Liver (tissue), 8 donors: ENCODE measurements at regions not wholly inside any gene's neighbourhood (a gene's known extent, or its start where the extent isn't known, plus 50 kb on each side); places are given as distances from the start of the nearest gene placed in this dataset.

ENCODE experiments used
- DNase-seq: peaks from one replicate; pipeline ENCODE4 v3.0.0-alpha.2; 2017; ENCODE audit warnings: low spot score
- H3K27ac ChIP-seq, 2 donors: one replicate each; pipeline ENCODE4 v1.7.0; 2013; ENCODE audit warnings: inconsistent platforms in 2 of 2, low read length in 2 of 2, control low read depth in 1 of 2, low read depth in 1 of 2, mild to moderate bottlenecking in 1 of 2
- H3K27me3 ChIP-seq, 4 donors: one replicate each; pipeline versions ENCODE4 v1.6.1 to v1.7.0; 2013; ENCODE audit warnings: low read length in 3 of 4, inconsistent platforms in 1 of 4, mild to moderate bottlenecking in 1 of 4, moderate library complexity in 1 of 4; ENCODE audit not compliant: control insufficient read depth in 4 of 4, insufficient read depth in 4 of 4
- H3K36me3 ChIP-seq, 4 donors: one replicate each; pipeline versions ENCODE4 v1.6.1 to v1.7.0; 2013; ENCODE audit warnings: low read length in 3 of 4, mild to moderate bottlenecking in 3 of 4, low read depth in 1 of 4, moderate library complexity in 1 of 4; ENCODE audit not compliant: control insufficient read depth in 4 of 4, insufficient read depth in 3 of 4
- H3K4me1 ChIP-seq, 4 donors: one replicate each; pipeline versions ENCODE4 v1.6.1 to v1.7.0; 2013; ENCODE audit warnings: low read length in 3 of 4, mild to moderate bottlenecking in 3 of 4, moderate library complexity in 1 of 4; ENCODE audit not compliant: control insufficient read depth in 4 of 4, insufficient read depth in 4 of 4
- H3K4me3 ChIP-seq, 3 donors: one replicate each; pipeline versions ENCODE4 v1.6.1 to v1.7.0; 2013; ENCODE audit warnings: low read length in 3 of 3, control low read depth in 1 of 3, low read depth in 1 of 3, mild to moderate bottlenecking in 1 of 3
- H3K9ac ChIP-seq, 2 donors: one replicate each; pipeline ENCODE4 v1.7.0; 2013; ENCODE audit warnings: low read length in 2 of 2, mild to moderate bottlenecking in 2 of 2, moderate library complexity in 2 of 2, control low read depth in 1 of 2, low read depth in 1 of 2
- H3K9me3 ChIP-seq, 4 donors: one replicate each; pipeline versions ENCODE4 v1.6.1 to v1.7.0; 2013; ENCODE audit warnings: low read length in 3 of 4; ENCODE audit not compliant: control insufficient read depth in 4 of 4
- ATF3 ChIP-seq: IDR thresholded peaks from 2 replicates; pipeline ENCODE4 v1.6.1; 2016; ENCODE audit warnings: antibody characterized with exemption
- EGR1 ChIP-seq, 2 donors: IDR thresholded peaks; 2 replicates each; pipeline ENCODE4 v1.6.1; 2016 to 2018; ENCODE audit warnings: antibody characterized with exemption in 2 of 2, low read depth in 2 of 2
- FOXA1 ChIP-seq: IDR thresholded peaks from 2 replicates; pipeline ENCODE4 v1.6.1; 2016; ENCODE audit warnings: antibody characterized with exemption
- FOXA2 ChIP-seq: IDR thresholded peaks from 2 replicates; pipeline ENCODE4 v1.6.1; 2016; ENCODE audit warnings: antibody characterized with exemption
- GABPA ChIP-seq, 2 donors: IDR thresholded peaks in 1 of 2; conservative IDR thresholded peaks in 1 of 2; 2 replicates each; pipeline ENCODE4 v1.6.1; 2016; ENCODE audit warnings: antibody characterized with exemption in 2 of 2, mild to moderate bottlenecking in 1 of 2, moderate library complexity in 1 of 2
- HNF4A ChIP-seq, 2 donors: conservative IDR thresholded peaks; 2 replicates each; pipeline ENCODE4 v1.6.1; 2016; ENCODE audit warnings: antibody characterized with exemption in 2 of 2, mild to moderate bottlenecking in 2 of 2
- HNF4G ChIP-seq: IDR thresholded peaks from 2 replicates; pipeline ENCODE4 v1.6.1; 2016; ENCODE audit warnings: antibody characterized with exemption
- JUND ChIP-seq, 2 donors: IDR thresholded peaks; 2 replicates each; pipeline ENCODE4 v1.6.1; 2016; ENCODE audit warnings: antibody characterized with exemption in 2 of 2
- NR2F2 ChIP-seq: IDR thresholded peaks from 2 replicates; pipeline ENCODE4 v1.6.1; 2016; ENCODE audit warnings: antibody characterized with exemption
- RAD21 ChIP-seq, 2 donors: IDR thresholded peaks; 2 replicates each; pipeline ENCODE4 v1.6.1; 2016; ENCODE audit warnings: antibody characterized with exemption in 2 of 2, mild to moderate bottlenecking in 2 of 2
- REST ChIP-seq: IDR thresholded peaks from 2 replicates; pipeline ENCODE4 v1.6.1; 2016; ENCODE audit warnings: antibody characterized with exemption, mild to moderate bottlenecking
- RXRA ChIP-seq, 2 donors: IDR thresholded peaks; 2 replicates each; pipeline ENCODE4 v1.6.1; 2017 to 2018; ENCODE audit warnings: antibody characterized with exemption in 2 of 2, mild to moderate bottlenecking in 1 of 2
- SP1 ChIP-seq: IDR thresholded peaks from 2 replicates; pipeline ENCODE4 v1.6.1; 2018; ENCODE audit warnings: antibody characterized with exemption, mild to moderate bottlenecking
- TAF1 ChIP-seq: conservative IDR thresholded peaks from 2 replicates; pipeline ENCODE4 v1.6.1; 2016; ENCODE audit warnings: antibody characterized with exemption, mild to moderate bottlenecking
- YY1 ChIP-seq: IDR thresholded peaks from 2 replicates; pipeline ENCODE4 v1.6.1; 2016; ENCODE audit warnings: antibody characterized with exemption, mild to moderate bottlenecking
- ZBTB33 ChIP-seq: IDR thresholded peaks from 2 replicates; pipeline ENCODE4 v1.6.1; 2016; ENCODE audit warnings: antibody characterized with exemption
- WGBS: extraction: QIAGEN DNeasy Blood & Tissue Kit; methylation state at CpG from one replicate; pipeline ENCODE4 v1.1.7; 2013; 5-methylcytosine and 5-hydroxymethylcytosine counted together
- TF ChIP-seq, protein P1 (sequence below): IDR thresholded peaks from 2 replicates; pipeline ENCODE4 v1.6.1; 2016; ENCODE audit warnings: antibody characterized with exemption
- TF ChIP-seq, protein P2 (sequence below): fragments of 150-350 bp; IDR thresholded peaks from 2 replicates; pipeline ENCODE4 v1.5.1; 2017; ENCODE audit warnings: improper control_type of control experiment, low read depth, low read length; ENCODE audit not compliant: missing input control
- donor health status: healthy.
- donor health status: healthy.
- donor health status: healthy.
- donor health status: healthy.
- donor health status: healthy.

- Histone ChIP-seq H3K27me3 (no peaks in the 10 kb centered on the region), H3K4me1 (peaks cover 0 to 3% (median 0%) of the 10 kb centered on the region in 4 donors), H3K9ac (no peak overlapping the region), H3K27ac (no peak overlapping the region), H3K36me3 (no peaks in the 10 kb centered on the region), H3K4me3 (no peak overlapping the region), H3K9me3 (peaks cover 0 to 3% (median 0%) of the 10 kb centered on the region in 4 donors)
- 84% methylated on average over 2 of the region's 2 CpGs for WGBS
- no peak for DNase-seq
- no peak for TF ChIP-seq HNF4G
- TF ChIP-seq FOXA1: no peak
- TF ChIP-seq, protein P1, sequence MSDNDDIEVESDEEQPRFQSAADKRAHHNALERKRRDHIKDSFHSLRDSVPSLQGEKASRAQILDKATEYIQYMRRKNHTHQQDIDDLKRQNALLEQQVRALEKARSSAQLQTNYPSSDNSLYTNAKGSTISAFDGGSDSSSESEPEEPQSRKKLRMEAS: no peak
- TF ChIP-seq TAF1: no peak
- no peak for TF ChIP-seq HNF4A (conservative IDR thresholded peaks at IDR 0.05)
- TF ChIP-seq ATF3: no peak
- TF ChIP-seq RXRA (IDR thresholded peaks at IDR 0.05): no peak
- no peak for TF ChIP-seq RAD21 (IDR thresholded peaks at IDR 0.05)
- TF ChIP-seq NR2F2: no peak
- TF ChIP-seq GABPA (IDR thresholded peaks at IDR 0.05 in 1 of 2, conservative IDR thresholded peaks at IDR 0.05 in 1 of 2): no peak
- TF ChIP-seq FOXA2: no peak
- no peak for TF ChIP-seq SP1
- no peak for TF ChIP-seq ZBTB33
- no peak for TF ChIP-seq EGR1 (IDR thresholded peaks at IDR 0.05; ENCODE audit: low read depth in 2 of 2)
- TF ChIP-seq JUND (IDR thresholded peaks at IDR 0.05): no peak
- TF ChIP-seq, protein P2, sequence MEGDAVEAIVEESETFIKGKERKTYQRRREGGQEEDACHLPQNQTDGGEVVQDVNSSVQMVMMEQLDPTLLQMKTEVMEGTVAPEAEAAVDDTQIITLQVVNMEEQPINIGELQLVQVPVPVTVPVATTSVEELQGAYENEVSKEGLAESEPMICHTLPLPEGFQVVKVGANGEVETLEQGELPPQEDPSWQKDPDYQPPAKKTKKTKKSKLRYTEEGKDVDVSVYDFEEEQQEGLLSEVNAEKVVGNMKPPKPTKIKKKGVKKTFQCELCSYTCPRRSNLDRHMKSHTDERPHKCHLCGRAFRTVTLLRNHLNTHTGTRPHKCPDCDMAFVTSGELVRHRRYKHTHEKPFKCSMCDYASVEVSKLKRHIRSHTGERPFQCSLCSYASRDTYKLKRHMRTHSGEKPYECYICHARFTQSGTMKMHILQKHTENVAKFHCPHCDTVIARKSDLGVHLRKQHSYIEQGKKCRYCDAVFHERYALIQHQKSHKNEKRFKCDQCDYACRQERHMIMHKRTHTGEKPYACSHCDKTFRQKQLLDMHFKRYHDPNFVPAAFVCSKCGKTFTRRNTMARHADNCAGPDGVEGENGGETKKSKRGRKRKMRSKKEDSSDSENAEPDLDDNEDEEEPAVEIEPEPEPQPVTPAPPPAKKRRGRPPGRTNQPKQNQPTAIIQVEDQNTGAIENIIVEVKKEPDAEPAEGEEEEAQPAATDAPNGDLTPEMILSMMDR: no peak
- TF ChIP-seq REST: no peak
- TF ChIP-seq YY1: no peak
These were observed 190.0 kb upstream of the PWP1 start for GRCh38 chr12:107495604-107496003.
